Bone marrow (tissue), 2 donors: ENCODE measurements at regions not wholly inside any gene's neighbourhood (a gene's known extent, or its start where the extent isn't known, plus 50 kb on each side); places are given as distances from the start of the nearest gene placed in this dataset.

Experiments
- DNase-seq, 2 donors: peaks; one replicate each; lab custom pipeline; 2025; lab: John Stamatoyannopoulos, UW

DNA sequence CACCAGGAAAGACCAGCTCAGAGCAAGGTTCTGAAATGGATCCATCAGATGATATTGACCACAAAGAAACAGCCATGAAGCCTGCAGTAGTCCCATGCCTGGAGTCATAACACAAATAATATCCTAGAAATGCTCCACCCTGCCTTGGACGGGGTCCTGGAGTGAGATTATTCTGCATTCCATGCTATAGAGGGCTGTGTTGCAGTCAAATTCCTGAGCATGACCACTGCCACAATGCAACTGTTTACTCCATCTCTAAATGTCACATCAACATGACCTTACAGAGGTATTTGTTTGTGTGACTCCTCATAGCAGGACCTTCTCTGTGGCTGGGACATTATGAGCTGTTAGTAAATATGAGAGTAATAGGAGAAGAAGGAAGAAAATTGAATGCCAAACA, 257.5 kb upstream of the TCF21 start:
- no peak for DNase-seq

- DNase-seq: no peak
Measured at GRCh38 chr6:133632206-133632605, 256.7 kb upstream of the TCF21 start.

DNA sequence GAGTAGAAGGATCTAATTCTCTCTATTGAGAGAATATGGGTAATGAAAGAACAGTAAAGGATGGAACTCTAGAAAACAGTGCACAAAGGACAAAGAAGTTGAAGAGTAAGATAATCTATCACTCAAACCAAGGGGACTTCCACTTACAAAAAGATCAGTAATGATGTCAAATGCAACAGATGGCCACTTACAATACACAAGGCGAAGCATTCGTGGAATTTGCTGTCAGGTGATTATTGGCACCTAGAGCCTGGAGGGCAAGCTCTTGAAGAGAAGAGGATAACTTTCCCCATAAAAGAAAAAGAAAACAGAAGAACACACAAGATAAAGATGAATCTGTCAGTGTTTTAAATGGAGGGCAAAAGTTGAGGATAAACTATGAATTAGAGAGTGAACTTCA, 256.0 kb upstream of the TCF21 start:
- DNase-seq: no peak

GRCh38 chr6:133634474-133634873, 254.4 kb upstream of the TCF21 start:
- no peak for DNase-seq

DNA sequence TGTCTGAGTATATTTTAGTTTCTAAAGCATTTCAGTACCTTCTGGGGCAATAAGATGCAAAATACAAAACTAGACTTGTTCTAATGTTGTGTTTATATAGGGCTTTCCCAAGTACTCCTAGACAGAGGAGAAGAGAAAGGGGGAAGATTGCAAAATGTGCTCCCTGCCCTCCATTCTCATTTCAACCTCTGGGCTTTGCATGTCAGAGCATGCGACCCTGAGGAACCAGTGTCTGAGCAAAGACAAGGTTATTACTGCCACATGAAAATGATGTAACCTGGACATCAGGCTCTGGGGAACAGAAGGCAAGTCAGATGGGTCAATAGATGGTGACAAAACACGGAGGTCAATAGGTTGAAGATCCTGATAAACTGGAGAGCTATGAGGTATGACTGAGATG, 253.5 kb upstream of the TCF21 start:
- DNase-seq: no peak

DNA sequence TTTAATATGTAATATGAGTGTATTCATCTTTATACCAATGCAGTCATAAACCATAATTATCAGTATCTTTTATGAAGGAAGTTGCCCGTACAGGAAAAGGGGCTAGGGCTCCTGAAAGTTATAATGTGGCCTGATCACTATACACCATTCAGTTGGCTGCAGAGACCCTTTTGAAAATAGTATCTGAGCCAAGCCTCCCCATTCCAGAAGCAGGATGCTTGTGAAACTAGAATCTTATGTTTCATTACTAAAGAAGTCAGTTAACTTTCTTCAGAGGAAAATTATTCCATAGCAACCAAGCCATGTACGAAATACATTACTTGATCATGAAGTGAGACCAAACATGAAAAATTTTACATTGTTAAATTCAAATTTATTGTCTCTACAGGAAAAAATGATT, 251.5 kb upstream of the TCF21 start:
- no peak for DNase-seq

- DNase-seq: no peak
Measured at GRCh38 chr6:133637874-133638273, 251.0 kb upstream of the TCF21 start.

DNA sequence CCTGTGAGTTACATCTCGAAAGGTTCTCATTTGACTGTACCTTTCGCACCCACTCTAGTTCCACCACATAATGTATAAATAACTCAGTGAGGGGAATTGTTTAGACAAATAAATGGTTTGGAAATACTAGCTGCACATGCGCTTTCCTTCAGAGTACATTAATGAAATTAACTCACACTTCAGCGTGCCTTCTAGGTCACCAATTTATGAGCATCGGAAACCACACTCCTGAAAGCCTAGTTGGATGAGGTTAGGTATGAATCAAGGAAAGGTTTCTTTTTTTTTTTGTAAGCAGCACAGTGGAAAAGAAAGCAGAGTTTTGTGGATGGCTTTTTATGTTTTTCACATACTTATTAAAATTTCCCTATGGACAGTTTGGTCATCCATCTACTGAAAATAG, 247.8 kb upstream of the TCF21 start:
- DNase-seq: no peak

DNA sequence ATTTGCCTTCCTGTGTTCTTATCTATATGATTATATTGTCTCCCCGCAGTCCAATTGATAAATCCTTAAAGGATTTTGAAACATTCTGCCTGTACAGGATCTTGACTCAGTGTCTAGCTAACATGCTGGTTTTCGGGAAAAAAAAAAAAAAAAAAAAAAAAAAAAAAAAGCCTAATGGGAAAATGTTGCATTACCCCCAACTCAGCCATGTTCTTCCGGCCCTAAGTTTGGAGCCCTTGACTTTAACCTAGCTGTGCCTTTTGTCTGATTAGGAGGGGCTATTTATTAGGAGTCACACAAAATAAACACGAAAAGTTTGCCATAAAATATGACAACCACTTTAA, 244.4 kb upstream of the TCF21 start:
- no peak for DNase-seq

GRCh38 chr6:133644892-133645619, 243.9 kb upstream of the TCF21 start:
- DNase-seq: no peak

DNA sequence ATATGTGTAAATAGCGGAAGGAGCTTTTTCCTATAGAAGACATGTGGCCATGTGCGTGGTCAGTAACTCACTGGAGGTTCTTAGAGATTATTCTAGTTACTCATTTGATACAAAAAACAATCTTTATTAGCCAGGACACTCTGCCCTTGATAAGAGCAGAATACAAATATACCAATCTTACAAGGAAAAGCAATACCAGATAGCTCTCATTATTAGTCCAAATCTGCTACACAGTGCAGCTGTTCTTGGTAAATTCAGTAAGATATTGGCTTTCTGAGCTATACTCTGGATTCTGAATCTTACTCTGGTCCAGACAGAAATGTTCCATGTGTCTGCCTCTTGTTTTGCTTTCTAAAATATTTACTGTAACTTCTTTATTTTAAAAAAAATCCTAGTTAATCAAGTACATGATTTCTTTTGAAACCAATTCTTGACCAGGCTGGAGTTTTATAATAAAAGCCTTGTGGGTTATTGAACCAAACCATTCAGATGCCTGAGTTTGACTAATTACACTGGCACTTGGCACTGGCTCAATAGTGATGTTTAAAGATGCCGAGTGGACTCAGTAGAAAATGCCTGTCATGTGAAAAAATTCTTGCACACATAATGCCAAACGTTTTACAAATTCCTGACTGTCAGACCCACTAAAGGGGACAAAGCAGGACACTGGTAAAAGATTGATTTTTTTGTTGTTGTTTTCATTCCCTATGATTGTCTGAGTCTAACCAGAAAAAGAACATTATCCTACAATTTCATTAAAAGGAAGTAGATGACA, 242.8 kb upstream of the TCF21 start:
- no peak for DNase-seq

DNA sequence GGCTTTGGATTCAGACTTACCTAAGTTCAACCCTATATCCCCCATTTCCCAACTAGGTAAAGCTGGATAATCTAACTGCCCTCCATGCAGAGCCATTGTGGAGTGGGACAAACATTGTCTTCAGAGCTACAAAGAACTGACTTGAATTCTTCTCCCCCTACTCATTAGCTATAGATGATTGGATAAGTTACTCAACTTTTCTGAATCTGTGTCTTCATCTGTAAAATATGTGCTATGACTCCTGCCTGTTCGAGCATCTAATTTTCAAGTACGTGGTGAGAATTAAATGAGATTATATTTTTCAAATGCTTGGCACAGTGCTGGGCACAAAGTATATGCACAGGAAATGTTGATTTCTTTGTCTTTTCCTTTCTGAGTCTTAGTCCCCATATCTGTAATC, 240.3 kb upstream of the TCF21 start:
- DNase-seq: no peak

GRCh38 chr6:133671376-133671775, 217.5 kb upstream of the TCF21 start:
- no peak for DNase-seq

DNA sequence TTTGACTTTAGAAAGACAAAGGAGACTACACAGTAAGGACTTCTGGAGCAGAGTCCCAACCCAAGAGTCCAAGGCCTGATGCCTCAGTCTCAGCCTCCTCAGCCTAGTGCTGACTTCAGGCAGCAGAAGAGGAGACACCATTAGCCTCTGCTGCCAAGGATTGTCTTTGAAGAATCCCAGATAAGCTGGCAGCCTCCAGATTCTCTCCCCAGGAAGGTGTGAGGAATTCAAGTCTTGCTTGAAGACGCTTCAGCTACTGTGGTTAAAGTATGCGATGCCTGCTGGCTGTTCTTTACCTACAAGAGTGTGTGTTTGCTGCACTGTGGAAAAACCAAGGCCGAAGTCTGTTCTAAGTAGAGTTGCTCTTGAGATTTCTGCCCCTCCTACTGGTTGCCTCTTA, 215.9 kb upstream of the TCF21 start:
- no peak for DNase-seq

- no peak for DNase-seq
Measured at GRCh38 chr6:133674661-133675060, 214.3 kb upstream of the TCF21 start.

- DNase-seq: no peak
Measured at GRCh38 chr6:133680994-133681393, 207.9 kb upstream of the TCF21 start.

DNA sequence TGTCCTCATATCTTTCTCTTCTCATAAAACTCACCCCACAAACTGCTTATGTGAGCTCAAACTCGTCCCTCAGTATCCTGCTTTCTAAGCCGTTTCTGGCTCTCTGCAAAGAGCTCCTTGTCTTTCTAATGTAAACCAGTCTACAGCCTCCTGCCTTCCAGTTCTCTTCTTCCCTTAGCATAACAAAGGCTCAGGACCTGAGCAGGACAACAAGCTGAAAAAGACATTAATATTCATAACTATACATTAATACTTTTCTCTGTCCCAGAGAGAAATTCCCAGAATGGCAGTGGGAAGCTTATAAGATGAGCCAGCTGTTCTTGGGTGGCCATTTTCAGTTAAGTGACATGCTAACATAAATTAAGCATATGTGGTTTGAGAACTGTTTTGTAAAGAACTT, 207.0 kb upstream of the TCF21 start:
- DNase-seq: no peak

- DNase-seq: no peak
Measured at GRCh38 chr6:133682506-133683307, 206.2 kb upstream of the TCF21 start.

DNA sequence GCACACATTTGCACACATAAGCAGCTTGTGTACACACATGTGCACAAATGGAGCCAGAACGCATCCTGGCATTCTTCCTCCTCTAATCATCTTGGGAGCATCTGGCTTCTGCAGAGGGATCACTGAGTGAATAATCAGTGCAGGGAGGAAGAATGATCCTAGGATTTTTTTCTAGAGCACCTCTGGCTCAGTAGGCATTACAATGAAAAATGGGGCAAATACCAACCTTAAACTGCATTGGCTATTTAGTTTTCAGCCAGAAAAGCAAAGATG, 205.7 kb upstream of the TCF21 start:
- DNase-seq: no peak

DNA sequence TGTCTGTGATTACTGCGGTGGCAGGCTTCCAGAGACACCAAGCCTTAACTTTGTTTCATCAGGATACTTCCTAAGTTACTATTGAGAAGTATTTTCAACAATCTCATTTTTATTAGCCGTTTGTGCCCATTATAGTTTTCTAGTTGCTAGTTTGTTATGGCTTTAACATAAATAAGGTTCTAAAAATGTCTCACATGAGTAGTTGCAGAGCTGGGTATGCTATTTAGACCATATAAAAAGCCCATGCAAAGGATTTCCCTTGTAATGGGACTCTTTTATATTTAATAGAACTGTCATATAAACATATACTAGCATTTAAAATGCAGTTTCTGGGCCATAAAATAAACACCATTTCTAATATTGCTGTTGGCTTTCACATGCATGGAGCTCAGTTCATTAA, 205.3 kb upstream of the TCF21 start:
- DNase-seq: no peak

DNA sequence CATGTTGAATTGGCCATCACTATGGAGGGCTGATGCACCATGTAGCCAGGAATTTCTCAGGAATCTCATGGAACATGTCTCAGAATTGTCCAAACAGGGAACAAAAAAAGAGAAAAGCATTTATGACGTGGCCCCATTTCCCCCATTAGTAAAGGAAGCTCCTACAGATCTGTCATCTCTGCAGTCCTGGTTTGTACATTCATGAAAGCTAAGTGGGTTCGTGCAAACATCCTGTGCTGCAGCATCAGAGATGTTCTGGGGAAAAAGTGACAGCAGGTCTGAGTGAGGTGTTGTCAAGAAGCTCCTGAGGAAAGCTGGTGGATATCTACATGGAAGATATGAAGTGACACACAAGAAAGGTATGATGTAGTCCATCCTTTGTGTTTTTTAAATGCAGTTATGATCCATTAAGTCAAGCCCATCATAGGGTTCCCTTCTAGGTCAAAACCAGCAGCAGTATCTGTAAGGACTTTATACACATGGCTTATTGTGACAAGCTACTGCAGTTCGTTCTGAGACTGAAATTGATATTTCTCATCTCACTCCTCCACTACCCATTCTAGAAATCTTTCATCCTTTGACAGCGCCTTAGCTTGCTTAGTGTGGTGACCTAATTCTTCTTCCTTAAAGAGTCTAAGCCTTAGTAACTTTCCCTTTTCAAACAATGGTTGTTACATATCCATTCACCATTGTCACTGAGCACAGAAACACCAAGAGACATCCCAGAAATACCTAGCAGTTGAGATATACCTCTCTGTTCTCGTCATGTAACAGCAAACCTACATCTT, 200.0 kb upstream of the TCF21 start:
- no peak for DNase-seq

DNA sequence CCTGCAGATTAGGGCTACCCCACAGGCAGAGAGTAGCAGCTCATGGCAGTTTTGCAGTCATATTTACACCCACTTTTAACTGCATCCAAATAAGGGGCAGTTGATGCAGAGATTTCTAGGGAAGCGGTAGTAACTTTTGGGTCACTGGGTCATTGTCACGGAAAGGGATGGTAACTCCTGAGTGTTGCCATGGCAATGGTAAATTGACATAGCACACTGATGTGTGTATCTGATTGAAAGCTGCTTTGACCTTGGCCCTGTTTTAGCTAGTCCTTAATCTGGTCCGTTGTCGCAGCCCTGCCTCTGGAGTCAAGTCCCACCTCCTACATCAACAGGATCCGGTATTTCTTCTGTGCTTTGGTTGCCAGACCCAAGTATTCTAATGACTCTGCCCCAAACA, 199.1 kb upstream of the TCF21 start:
- no peak for DNase-seq

GRCh38 chr6:133693565-133693964, 195.3 kb upstream of the TCF21 start:
- DNase-seq: no peak
